ENCODE measurements at regions not wholly inside any gene's neighbourhood (a gene's known extent, or its start where the extent isn't known, plus 50 kb on each side); places are given as distances from the start of the nearest gene placed in this dataset.

GRCh38 chr2:4884117-4884571 lies 808.0 kb upstream of the SOX11 start:
- TF ChIP-seq SUZ12 (IDR thresholded peaks at IDR 0.05; ENCODE audit: extremely low read depth, insufficient read depth, insufficient read length) (no peak), YY1 (IDR thresholded peaks at IDR 0.05; ENCODE audit: insufficient read depth, insufficient read length) (no peak), ZNF274 (IDR thresholded peaks at IDR 0.05; ENCODE audit: low read depth, low read length) (no peak)
